ENCODE measurements at regions not wholly inside any gene's neighbourhood (a gene's known extent, or its start where the extent isn't known, plus 50 kb on each side); places are given as distances from the start of the nearest gene placed in this dataset.

- H3K9me3 ChIP-seq (replicated peaks) = peaks cover 5% of the 10 kb centered on the region
- intact Hi-C loops (cut with micrococcal nuclease) = no loop called here
- H3K4me3 ChIP-seq = no peak overlapping the region
- H3K27ac ChIP-seq (replicated peaks) = no peak overlapping the region
- H3K27me3 ChIP-seq (ENCODE audit: low read depth) = no peaks in the 10 kb centered on the region
- no peaks in the 10 kb centered on the region for H3K36me3 ChIP-seq
- no peaks in the 10 kb centered on the region for H3K4me1 ChIP-seq
- peak; percentile 55 for TF ChIP-seq CTCF (IDR thresholded peaks at IDR 0.05; ENCODE audit: borderline replicate concordance)
- no peak for DNase-seq
Observed at GRCh38 chr3:89851974-89852621, 744.7 kb downstream of the EPHA3 start.

- Histone ChIP-seq H3K4me1 (no peaks in the 10 kb centered on the region), H3K27ac (replicated peaks) (no peak overlapping the region), H3K27me3 (ENCODE audit: low read depth) (no peaks in the 10 kb centered on the region), H3K36me3 (no peaks in the 10 kb centered on the region), H3K4me3 (no peak overlapping the region), H3K9me3 (replicated peaks) (peaks cover 7% of the 10 kb centered on the region)
- no peak for DNase-seq
- TF ChIP-seq CTCF (IDR thresholded peaks at IDR 0.05; ENCODE audit: borderline replicate concordance) = no peak
- intact Hi-C loops (cut with micrococcal nuclease) = no loop called here
Observed at GRCh38 chr3:89859757-89860156, 752.3 kb downstream of the EPHA3 start.

GRCh38 chr3:89867286-89867685, 759.9 kb downstream of the EPHA3 start:
- H3K4me3 ChIP-seq = no peak overlapping the region
- no peak overlapping the region for H3K27ac ChIP-seq (replicated peaks)
- intact Hi-C loops (cut with micrococcal nuclease) = no loop called here
- H3K9me3 ChIP-seq (replicated peaks) = peaks cover 11% of the 10 kb centered on the region
- H3K27me3 ChIP-seq (ENCODE audit: low read depth) = no peaks in the 10 kb centered on the region
- H3K4me1 ChIP-seq = no peaks in the 10 kb centered on the region
- no peaks in the 10 kb centered on the region for H3K36me3 ChIP-seq
- DNase-seq = no peak
- no peak for TF ChIP-seq CTCF (IDR thresholded peaks at IDR 0.05; ENCODE audit: borderline replicate concordance)

GRCh38 chr3:89876116-89876515, 768.7 kb downstream of the EPHA3 start:
- no peak for DNase-seq
- no peaks in the 10 kb centered on the region for H3K4me1 ChIP-seq
- no peaks in the 10 kb centered on the region for H3K36me3 ChIP-seq
- no peak overlapping the region for H3K4me3 ChIP-seq
- no peaks in the 10 kb centered on the region for H3K27me3 ChIP-seq (ENCODE audit: low read depth)
- intact Hi-C loops (cut with micrococcal nuclease) = no loop called here
- peaks cover 8% of the 10 kb centered on the region for H3K9me3 ChIP-seq (replicated peaks)
- TF ChIP-seq CTCF (IDR thresholded peaks at IDR 0.05; ENCODE audit: borderline replicate concordance) = no peak
- H3K27ac ChIP-seq (replicated peaks) = no peak overlapping the region

- no peaks in the 10 kb centered on the region for H3K27me3 ChIP-seq (ENCODE audit: low read depth)
- intact Hi-C loops (cut with micrococcal nuclease) = no loop called here
- no peak overlapping the region for H3K27ac ChIP-seq (replicated peaks)
- H3K9me3 ChIP-seq (replicated peaks) = peaks cover 15% of the 10 kb centered on the region
- no peak overlapping the region for H3K4me3 ChIP-seq
- no peak for TF ChIP-seq CTCF (IDR thresholded peaks at IDR 0.05; ENCODE audit: borderline replicate concordance)
- H3K4me1 ChIP-seq = no peaks in the 10 kb centered on the region
- H3K36me3 ChIP-seq = no peaks in the 10 kb centered on the region
- DNase-seq = no peak
Observed at GRCh38 chr3:89877230-89877629, 769.8 kb downstream of the EPHA3 start.

Measured in left ventricle myocardium inferior (tissue), 1 donor.